ENCODE measurements at regions not wholly inside any gene's neighbourhood (a gene's known extent, or its start where the extent isn't known, plus 50 kb on each side); places are given as distances from the start of the nearest gene placed in this dataset.

- TF ChIP-seq CTCF (IDR thresholded peaks at IDR 0.05; ENCODE audit: extremely low read depth, missing control alignments) = no peak
These were observed 1474.9 kb downstream of the EFNA5 start for GRCh38 chr5:106195679-106196474.

GRCh38 chr5:106189121-106189809 lies 1481.5 kb downstream of the EFNA5 start:
- TF ChIP-seq CTCF (IDR thresholded peaks at IDR 0.05; ENCODE audit: extremely low read depth, missing control alignments) = no peak
- DNase-seq (ENCODE audit: low spot score) = no peak

More at GRCh38 chr5:106195679-106196474, 1474.9 kb downstream of the EFNA5 start:
- no peak for DNase-seq (ENCODE audit: low spot score)

GRCh38 chr5:106185661-106186081 lies 1485.1 kb downstream of the EFNA5 start:
- no peak for TF ChIP-seq CTCF (IDR thresholded peaks at IDR 0.05; ENCODE audit: extremely low read depth, missing control alignments)

GRCh38 chr5:106174903-106175302 lies 1495.8 kb downstream of the EFNA5 start:
- TF ChIP-seq CTCF (IDR thresholded peaks at IDR 0.05; ENCODE audit: extremely low read depth, missing control alignments) = no peak
- no peak for DNase-seq (ENCODE audit: low spot score)

More at GRCh38 chr5:106185661-106186081, 1485.1 kb downstream of the EFNA5 start:
- DNase-seq (ENCODE audit: low spot score) = no peak

- no peak for DNase-seq (ENCODE audit: low spot score)
These were observed 1497.8 kb downstream of the EFNA5 start for GRCh38 chr5:106172681-106173532.

GRCh38 chr5:106171708-106172107 lies 1499.0 kb downstream of the EFNA5 start:
- no peak for TF ChIP-seq CTCF (IDR thresholded peaks at IDR 0.05; ENCODE audit: extremely low read depth, missing control alignments)
- no peak for DNase-seq (ENCODE audit: low spot score)

More at GRCh38 chr5:106172681-106173532, 1497.8 kb downstream of the EFNA5 start:
- TF ChIP-seq CTCF (IDR thresholded peaks at IDR 0.05; ENCODE audit: extremely low read depth, missing control alignments) = no peak
